ENCODE measurements at regions not wholly inside any gene's neighbourhood (a gene's known extent, or its start where the extent isn't known, plus 50 kb on each side); places are given as distances from the start of the nearest gene placed in this dataset.

DNA sequence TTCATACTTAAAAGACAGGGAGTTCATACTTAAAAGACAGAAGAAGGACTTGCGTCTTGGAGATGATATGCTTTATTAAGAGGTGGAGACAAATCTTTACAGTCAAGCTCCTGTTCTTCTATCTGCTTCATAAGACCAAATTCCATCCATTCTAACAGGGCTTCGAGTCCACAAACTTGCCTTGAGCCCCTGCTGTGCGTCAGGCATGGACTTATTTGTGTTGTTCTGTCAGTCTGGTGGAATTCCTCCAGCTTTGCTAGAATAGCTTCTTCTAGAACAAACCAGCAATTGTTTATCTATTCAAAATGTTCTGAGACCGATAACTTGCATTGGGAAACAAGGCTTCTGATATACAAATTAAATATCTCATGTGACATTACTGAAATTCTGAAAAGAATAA lies 73.9 kb upstream of the SOX11 start:
- TF ChIP-seq POLR2A (IDR thresholded peaks at IDR 0.05; ENCODE audit: low read length) = no peak
- TF ChIP-seq GATA1 (IDR thresholded peaks at IDR 0.05; ENCODE audit: low read depth, low read length) = no peak
